HEK293 (cell line): ENCODE measurements at regions not wholly inside any gene's neighbourhood (a gene's known extent, or its start where the extent isn't known, plus 50 kb on each side); places are given as distances from the start of the nearest gene placed in this dataset.

Experiments
- CTCF ChIP-seq: fragments of 450-650 bp; formaldehyde crosslinking; IDR thresholded peaks from 2 replicates; pipeline ENCODE4 v1.5.1; 2016; ENCODE audit warnings: missing biosample characterization, missing genetic modification characterization
- GFI1B ChIP-seq: fragments of 450-650 bp; formaldehyde crosslinking; IDR thresholded peaks from 2 replicates; pipeline ENCODE4 v1.5.1; 2016; ENCODE audit warnings: missing biosample characterization, missing genetic modification characterization
- KLF16 ChIP-seq: fragments of 450-650 bp; formaldehyde crosslinking; IDR thresholded peaks from 2 replicates; pipeline ENCODE4 v1.5.1; 2017; ENCODE audit warnings: missing biosample characterization, missing genetic modification characterization
- PBX3 ChIP-seq: sonication (generic); formaldehyde crosslinking; IDR thresholded peaks from 2 replicates; pipeline ENCODE4 v1.8.1; 2022; ENCODE audit warnings: mild to moderate bottlenecking, moderate library complexity, missing genetic modification reagents
- ZIC2 ChIP-seq: fragments of 450-650 bp; formaldehyde crosslinking; IDR thresholded peaks from 2 replicates; pipeline ENCODE4 v1.5.1; 2016; ENCODE audit warnings: missing biosample characterization, missing genetic modification characterization
- ZNF266 ChIP-seq: fragments of 450-650 bp; formaldehyde crosslinking; IDR thresholded peaks from 2 replicates; pipeline ENCODE4 v1.5.1; 2016; ENCODE audit warnings: missing biosample characterization, missing genetic modification characterization, low read depth
- ZNF274 ChIP-seq, 2 experiments: fragments of 200-500 bp in 1 of 2; fragments of 450-650 bp in 1 of 2; sonication (Bioruptor generic) in 1 of 2; formaldehyde crosslinking in 1 of 2; IDR thresholded peaks; 2 replicates each; pipeline versions ENCODE4 v1.5.1 to v1.6.1; 2014 to 2016; ENCODE audit warnings: borderline replicate concordance in 1 of 2, inconsistent platforms in 1 of 2, low read length in 1 of 2, missing biosample characterization in 1 of 2, missing genetic modification characterization in 1 of 2
- ZNF654 ChIP-seq: fragments of 450-650 bp; formaldehyde crosslinking; IDR thresholded peaks from 2 replicates; pipeline ENCODE4 v1.5.1; 2016; ENCODE audit warnings: low read depth, missing biosample characterization, missing genetic modification characterization

DNA sequence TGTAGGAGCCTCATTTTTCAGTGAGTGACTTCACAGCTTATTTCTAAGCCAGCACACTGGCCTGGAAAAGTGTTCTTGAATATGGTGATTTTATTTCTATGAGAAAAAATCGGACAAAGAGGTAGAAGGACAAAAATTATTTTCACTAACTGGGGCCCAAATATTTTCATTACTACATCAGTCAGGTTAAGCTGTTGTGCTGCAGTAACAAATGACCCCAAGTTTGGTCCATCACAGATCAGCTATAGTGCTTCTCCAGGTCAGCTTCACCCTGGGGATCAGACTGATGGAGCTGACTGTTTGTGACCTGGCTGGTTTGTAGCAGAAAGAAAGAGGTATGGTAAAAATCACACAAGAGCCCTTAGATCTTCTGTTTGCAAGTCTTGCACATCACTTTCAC is 97.9 kb upstream of the STT3B start:
- TF ChIP-seq CTCF (tag by site-specific recombination) (no peak), ZNF274 (IDR thresholded peaks at IDR 0.05; ENCODE audit: low read length) (no peak), ZNF274 (tag by site-specific recombination; IDR thresholded peaks at IDR 0.05; ENCODE audit: borderline replicate concordance) (no peak), ZIC2 (tag by site-specific recombination) (no peak), ZNF266 (tag by site-specific recombination) (no peak), PBX3 (CRISPR knock-in tag) (no peak), GFI1B (no peak), KLF16 (tag by site-specific recombination) (no peak), ZNF654 (tag by site-specific recombination) (no peak)
